ENCODE measurements at regions not wholly inside any gene's neighbourhood (a gene's known extent, or its start where the extent isn't known, plus 50 kb on each side); places are given as distances from the start of the nearest gene placed in this dataset.

DNA sequence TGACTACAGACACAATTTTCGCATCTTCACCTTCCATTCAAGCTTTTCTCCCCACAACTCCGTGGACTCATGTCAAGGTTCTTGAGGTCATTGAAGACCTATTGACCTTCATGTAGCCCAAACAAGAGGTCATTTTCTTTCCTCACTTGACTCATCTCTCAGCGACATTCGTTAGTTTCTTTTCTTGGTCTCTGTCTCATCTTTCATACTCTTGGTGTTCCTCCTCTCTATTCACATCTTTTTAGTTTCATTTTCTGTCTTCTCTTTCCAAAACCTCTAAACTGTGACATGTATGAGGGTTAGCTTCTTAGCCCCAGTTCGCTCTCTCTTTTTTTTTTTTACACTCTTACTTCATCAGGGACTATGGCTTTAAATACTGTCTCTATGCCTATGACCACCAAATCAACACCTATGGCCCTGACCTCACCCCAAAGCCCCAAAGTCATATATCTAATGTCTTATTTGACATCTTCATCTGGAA is 128.6 kb upstream of the BACH2 start:
- no peak overlapping the region for H3K9ac ChIP-seq
- H3K27ac ChIP-seq = no peak overlapping the region
- H3K9me3 ChIP-seq (replicated peaks in 1 of 11) = peaks cover 0 to 12% (median 9%) of the 10 kb centered on the region in 11 experiments; a peak in 11 of 22 replicates
- TF ChIP-seq Cebpa-rat (IDR thresholded peaks at IDR 0.05) = no peak
- no peaks in the 10 kb centered on the region for H3K27me3 ChIP-seq
- H3K4me1 ChIP-seq = peaks cover 0 to 9% (median 0%) of the 10 kb centered on the region in 10 experiments; a peak in 3 of 20 replicates
- H3K4me2 ChIP-seq = no peak overlapping the region
- no peaks in the 10 kb centered on the region for H3K36me3 ChIP-seq
- no peak overlapping the region for H3K4me3 ChIP-seq
- H4K20me1 ChIP-seq = no peaks in the 10 kb centered on the region

DNA sequence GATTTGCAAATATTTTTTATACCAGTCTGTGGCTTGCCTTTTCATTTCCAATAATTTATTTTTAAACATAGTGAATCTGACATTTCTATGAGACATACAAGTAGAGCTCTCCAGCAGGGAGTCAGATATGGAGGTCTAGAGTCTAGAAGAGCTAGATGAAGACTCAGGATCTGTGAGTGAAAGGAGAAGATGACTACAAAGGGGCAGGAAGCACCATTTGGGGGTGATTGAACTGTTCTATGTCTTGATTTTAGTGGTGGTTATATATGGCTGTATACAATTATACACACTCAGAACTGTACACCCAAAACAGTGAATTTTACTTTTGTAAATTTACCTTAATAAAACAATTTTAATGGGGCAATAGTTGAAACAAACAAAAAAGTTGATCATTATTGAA is 127.9 kb upstream of the BACH2 start:
- H3K9ac ChIP-seq = no peak overlapping the region
- H3K27ac ChIP-seq = no peak overlapping the region
- H3K4me2 ChIP-seq = no peak overlapping the region
- peaks cover 0 to 9% (median 0%) of the 10 kb centered on the region in 10 experiments; a peak in 3 of 20 replicates for H3K4me1 ChIP-seq
- H4K20me1 ChIP-seq = no peaks in the 10 kb centered on the region
- H3K36me3 ChIP-seq = no peaks in the 10 kb centered on the region
- peaks cover 0 to 7% (median 3%) of the 10 kb centered on the region in 11 experiments; a peak in 9 of 22 replicates for H3K9me3 ChIP-seq (replicated peaks in 1 of 11)
- no peaks in the 10 kb centered on the region for H3K27me3 ChIP-seq
- H3K4me3 ChIP-seq = no peak overlapping the region
- no peak for TF ChIP-seq Cebpa-rat (IDR thresholded peaks at IDR 0.05)

DNA sequence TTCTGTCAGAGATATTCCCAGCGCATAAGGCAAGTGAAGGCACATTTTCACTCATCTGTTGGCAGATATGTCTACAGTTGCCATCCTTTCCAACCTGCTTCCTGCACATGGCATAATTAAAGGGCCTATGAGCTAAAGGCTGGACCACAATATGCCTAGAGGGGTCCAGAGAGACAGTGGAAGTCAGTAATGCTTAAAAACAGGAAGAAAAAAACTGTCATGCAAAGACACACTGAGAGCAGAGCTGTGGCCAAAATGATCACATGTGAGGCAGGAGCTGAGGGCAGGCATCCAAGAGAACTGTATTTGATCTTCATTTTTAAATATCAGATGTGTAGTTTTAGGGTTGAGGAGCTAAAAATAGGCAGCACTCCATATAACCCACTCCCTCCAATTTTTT is 125.0 kb upstream of the BACH2 start:
- no peak for TF ChIP-seq Cebpa-rat (IDR thresholded peaks at IDR 0.05)
- Histone ChIP-seq H3K4me2 (peak overlapping the region in 3 of 11 experiments; percentile 18 to 32 (median 21); a peak in 2 of 22 replicates), H3K27me3 (no peaks in the 10 kb centered on the region), H3K9ac (no peak overlapping the region), H4K20me1 (no peaks in the 10 kb centered on the region), H3K27ac (no peak overlapping the region), H3K4me3 (no peak overlapping the region), H3K36me3 (no peaks in the 10 kb centered on the region), H3K9me3 (replicated peaks in 1 of 11) (no peaks in the 10 kb centered on the region), H3K4me1 (peaks cover 0 to 9% (median 0%) of the 10 kb centered on the region in 10 experiments; a peak in 3 of 20 replicates)

DNA sequence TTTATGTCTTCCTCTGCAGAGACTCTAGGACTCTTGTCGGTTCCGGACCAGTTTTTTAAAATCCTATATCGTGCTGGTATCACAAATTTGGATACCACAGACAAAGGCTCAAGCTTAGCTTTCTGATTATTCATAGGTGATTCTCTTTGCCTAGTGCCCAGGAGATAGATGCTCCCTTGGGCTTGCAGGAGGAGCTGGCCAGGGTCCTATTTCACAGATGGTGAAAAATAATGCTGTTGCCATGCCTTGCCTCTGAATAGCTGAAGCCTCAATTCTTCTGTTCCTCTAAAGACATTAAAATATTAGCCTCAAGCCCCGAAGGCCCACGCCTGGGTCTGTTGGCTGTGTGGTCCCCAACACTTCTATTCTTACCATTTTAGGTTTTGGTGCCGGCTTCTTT is 123.9 kb upstream of the BACH2 start:
- H3K9me3 ChIP-seq (replicated peaks in 1 of 11) = no peaks in the 10 kb centered on the region
- no peak overlapping the region for H3K9ac ChIP-seq
- no peak for TF ChIP-seq Cebpa-rat (IDR thresholded peaks at IDR 0.05)

DNA sequence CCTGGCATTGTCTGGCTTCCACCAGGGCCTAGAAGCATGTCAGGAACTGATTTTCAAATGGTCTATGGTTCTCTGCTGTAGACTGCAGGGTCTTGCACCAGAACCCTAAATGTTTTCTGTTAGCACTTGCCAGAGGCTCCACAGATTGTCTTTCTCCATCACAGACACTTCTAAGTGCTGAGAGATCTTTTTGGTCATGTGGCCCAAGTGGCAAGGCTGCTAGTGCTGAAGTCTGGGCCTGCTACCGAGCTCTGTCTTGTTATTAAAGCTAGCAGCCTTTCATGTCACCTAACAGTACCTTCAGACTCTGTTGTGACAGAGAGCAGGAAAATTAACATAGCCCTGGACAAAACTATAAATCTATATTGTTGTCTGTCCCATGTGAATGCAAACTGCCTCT is 120.7 kb upstream of the BACH2 start:
- H3K4me1 ChIP-seq = peaks cover 6 to 24% (median 12%) of the 10 kb centered on the region in 10 experiments; a peak in 15 of 20 replicates
- H3K9me3 ChIP-seq (replicated peaks in 1 of 11) = no peaks in the 10 kb centered on the region
- H3K36me3 ChIP-seq = no peaks in the 10 kb centered on the region
- H3K9ac ChIP-seq = no peak overlapping the region
- H3K27ac ChIP-seq = no peak overlapping the region
- TF ChIP-seq Cebpa-rat (IDR thresholded peaks at IDR 0.05) = no peak
- H3K4me2 ChIP-seq = no peak overlapping the region
- H3K4me3 ChIP-seq = no peak overlapping the region
- H3K27me3 ChIP-seq = no peaks in the 10 kb centered on the region
- no peaks in the 10 kb centered on the region for H4K20me1 ChIP-seq

More for the DNA sequence above, 123.9 kb upstream of the BACH2 start:
- Histone ChIP-seq H4K20me1 (no peaks in the 10 kb centered on the region), H3K27ac (no peak overlapping the region), H3K4me2 (no peak overlapping the region), H3K4me3 (no peak overlapping the region), H3K27me3 (no peaks in the 10 kb centered on the region), H3K4me1 (peaks cover 0 to 9% (median 0%) of the 10 kb centered on the region in 10 experiments; a peak in 3 of 20 replicates), H3K36me3 (no peaks in the 10 kb centered on the region)

DNA sequence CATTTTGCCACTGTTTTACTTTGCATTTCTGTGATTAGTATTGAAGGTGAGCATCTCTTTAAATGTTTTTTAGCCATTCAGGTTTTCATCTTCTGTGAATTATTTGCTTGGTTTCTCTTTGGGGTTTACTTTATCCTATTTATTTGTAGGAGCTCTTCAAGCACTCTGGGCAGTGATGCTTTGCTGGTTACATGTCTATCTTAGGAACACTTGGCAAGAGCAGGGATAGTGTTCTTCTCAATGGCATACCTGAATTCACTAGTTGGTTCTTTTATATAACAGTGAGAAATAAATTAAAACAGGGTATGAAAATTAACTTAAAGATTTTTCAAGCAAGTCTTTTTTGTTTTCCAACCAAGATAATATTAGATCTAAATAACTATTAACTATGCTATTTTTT is 119.7 kb upstream of the BACH2 start:
- no peak overlapping the region for H3K9ac ChIP-seq
- H3K9me3 ChIP-seq (replicated peaks in 1 of 11) = no peaks in the 10 kb centered on the region
- no peaks in the 10 kb centered on the region for H4K20me1 ChIP-seq
- TF ChIP-seq Cebpa-rat (IDR thresholded peaks at IDR 0.05) = no peak
- H3K27ac ChIP-seq = no peak overlapping the region
- no peaks in the 10 kb centered on the region for H3K27me3 ChIP-seq
- no peak overlapping the region for H3K4me3 ChIP-seq
- H3K4me2 ChIP-seq = no peak overlapping the region
- H3K4me1 ChIP-seq = peaks cover 6 to 16% (median 12%) of the 10 kb centered on the region in 10 experiments; a peak in 15 of 20 replicates
- no peaks in the 10 kb centered on the region for H3K36me3 ChIP-seq

DNA sequence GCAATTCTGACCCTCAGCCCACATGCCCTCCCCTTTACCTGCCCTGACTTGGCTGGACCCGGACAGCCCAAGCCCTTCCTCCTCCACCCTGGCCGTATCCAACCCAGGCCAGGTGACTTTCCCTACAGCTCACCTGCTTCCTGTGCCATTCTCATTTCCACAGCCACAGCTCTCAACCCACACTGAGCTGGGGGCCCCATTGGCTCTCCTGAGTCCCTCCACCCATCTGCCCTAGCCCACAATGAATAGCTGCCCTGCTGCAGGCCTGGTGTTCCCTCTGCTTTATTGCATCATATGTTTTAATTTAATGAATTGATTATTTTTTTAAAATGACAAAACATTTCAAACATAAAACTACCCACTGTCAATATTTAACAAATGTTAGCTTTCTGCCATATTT is 118.5 kb upstream of the BACH2 start:
- H3K4me1 ChIP-seq = peaks cover 6 to 16% (median 12%) of the 10 kb centered on the region in 10 experiments; a peak in 15 of 20 replicates
- no peak overlapping the region for H3K4me2 ChIP-seq
- H3K27ac ChIP-seq = no peak overlapping the region
- no peaks in the 10 kb centered on the region for H3K27me3 ChIP-seq
- no peaks in the 10 kb centered on the region for H3K36me3 ChIP-seq
- TF ChIP-seq Cebpa-rat (IDR thresholded peaks at IDR 0.05) = no peak
- H3K4me3 ChIP-seq = no peak overlapping the region
- H4K20me1 ChIP-seq = no peaks in the 10 kb centered on the region
- no peak overlapping the region for H3K9ac ChIP-seq
- no peaks in the 10 kb centered on the region for H3K9me3 ChIP-seq (replicated peaks in 1 of 11)

DNA sequence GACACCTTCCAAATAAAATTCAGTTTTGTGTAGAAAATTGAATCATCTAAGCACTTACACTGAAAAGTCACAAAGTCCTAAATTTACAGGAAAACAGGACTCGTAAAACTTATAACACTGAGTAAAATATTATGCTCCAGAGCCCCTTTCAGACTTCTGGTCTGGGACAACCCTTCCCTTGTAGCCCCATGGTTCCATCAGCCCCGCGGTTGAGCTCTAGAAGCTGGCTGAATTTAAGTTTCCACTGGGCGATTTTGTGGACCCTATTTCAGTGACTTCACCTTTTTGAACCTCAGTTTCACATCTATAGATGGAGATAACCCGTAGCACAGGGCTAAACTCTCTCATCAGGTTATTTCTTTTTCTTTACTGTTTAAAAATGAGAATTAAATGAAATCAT is 117.7 kb upstream of the BACH2 start:
- H3K27ac ChIP-seq = no peak overlapping the region
- no peak overlapping the region for H3K4me3 ChIP-seq
- peak overlapping the region in 9 of 11 experiments; percentile 59 to 72 (median 64); a peak in 11 of 22 replicates for H3K4me2 ChIP-seq
- H3K9me3 ChIP-seq (replicated peaks in 1 of 11) = no peaks in the 10 kb centered on the region
- H3K9ac ChIP-seq = no peak overlapping the region
- H4K20me1 ChIP-seq = no peaks in the 10 kb centered on the region
- H3K36me3 ChIP-seq = no peaks in the 10 kb centered on the region
- no peaks in the 10 kb centered on the region for H3K27me3 ChIP-seq
- H3K4me1 ChIP-seq = peaks cover 6 to 16% (median 12%) of the 10 kb centered on the region in 10 experiments; a peak in 15 of 20 replicates
- no peak for TF ChIP-seq Cebpa-rat (IDR thresholded peaks at IDR 0.05)

DNA sequence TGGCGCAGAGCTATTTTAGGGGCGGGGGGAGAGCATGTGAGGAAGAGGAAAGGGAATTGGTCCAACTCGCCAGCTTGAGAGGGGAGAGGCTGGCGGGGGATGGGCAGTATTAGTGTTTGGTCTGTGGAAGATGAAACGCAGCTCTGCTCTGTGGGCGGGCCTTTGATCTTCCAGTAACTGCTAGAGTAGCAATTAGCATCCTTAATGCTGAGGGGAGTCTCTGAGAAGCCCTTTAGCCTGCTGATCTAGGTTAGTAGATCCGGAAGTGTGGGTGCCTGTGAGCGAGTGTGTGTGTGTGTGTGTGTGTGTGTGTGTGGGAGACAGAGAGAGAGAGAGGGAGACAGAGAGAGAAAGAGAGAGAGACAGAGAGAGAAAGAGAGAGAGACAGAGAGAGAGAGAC is 117.2 kb upstream of the BACH2 start:
- peak overlapping the region in 1 of 10 experiments; percentile 42; a peak in 2 of 20 replicates for H3K4me3 ChIP-seq
- no peak for TF ChIP-seq Cebpa-rat (IDR thresholded peaks at IDR 0.05)

DNA sequence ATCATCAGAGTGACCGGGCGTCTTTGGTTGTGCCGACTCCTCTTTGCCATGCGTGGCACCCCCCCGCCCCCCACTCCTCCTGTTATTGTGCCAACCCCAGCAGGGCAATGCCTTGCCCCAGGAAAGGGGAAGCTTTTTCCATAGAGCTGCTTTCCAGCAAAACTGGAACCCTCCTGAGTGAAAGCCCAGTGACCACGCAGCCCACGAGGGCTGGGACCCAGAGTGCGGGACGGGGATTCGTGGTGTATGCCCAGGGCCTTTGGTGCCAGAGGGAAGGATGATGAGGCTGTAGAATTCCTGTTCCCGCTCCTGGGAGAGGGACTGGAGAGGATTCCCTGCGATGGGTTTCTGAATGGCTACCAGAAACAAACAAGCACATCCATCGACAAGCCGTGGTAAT is 116.8 kb upstream of the BACH2 start:
- no peak for TF ChIP-seq Cebpa-rat (IDR thresholded peaks at IDR 0.05)
- peak overlapping the region in 1 of 11 experiments; percentile 38; a peak in 1 of 22 replicates for H3K27ac ChIP-seq
- no peaks in the 10 kb centered on the region for H3K27me3 ChIP-seq
- no peaks in the 10 kb centered on the region for H3K9me3 ChIP-seq (replicated peaks in 1 of 11)
- H3K36me3 ChIP-seq = no peaks in the 10 kb centered on the region
- peak overlapping the region; percentile 59 to 73 (median 67) for H3K4me2 ChIP-seq
- peak overlapping the region in 1 of 10 experiments; percentile 42; a peak in 2 of 20 replicates for H3K4me3 ChIP-seq
- no peaks in the 10 kb centered on the region for H4K20me1 ChIP-seq
- H3K4me1 ChIP-seq = peaks cover 6 to 16% (median 12%) of the 10 kb centered on the region in 10 experiments; a peak in 15 of 20 replicates
- H3K9ac ChIP-seq = 0 out of 22 replicates have a peak overlapping the region, but pooled peaks of 1 of the 11 experiments have one; percentile 11

More for the DNA sequence above, 117.2 kb upstream of the BACH2 start:
- Histone ChIP-seq H3K27ac (0 out of 22 replicates have a peak overlapping the region, but pooled peaks of 1 of the 11 experiments have one; percentile 38), H3K36me3 (no peaks in the 10 kb centered on the region), H3K27me3 (no peaks in the 10 kb centered on the region), H3K9ac (peak overlapping the region in 1 of 11 experiments; percentile 11; a peak in 2 of 22 replicates), H3K9me3 (replicated peaks in 1 of 11) (no peaks in the 10 kb centered on the region), H3K4me1 (peaks cover 6 to 16% (median 12%) of the 10 kb centered on the region in 10 experiments; a peak in 15 of 20 replicates), H3K4me2 (peak overlapping the region; percentile 59 to 73 (median 67)), H4K20me1 (no peaks in the 10 kb centered on the region)

All from BLaER1 treated with 17β-estradiol and CSF1 and Interleukin-3, amounts not matched to agents 10 nM and 100 nM (cell line).